K562 (cell line): ENCODE measurements at regions not wholly inside any gene's neighbourhood (a gene's known extent, or its start where the extent isn't known, plus 50 kb on each side); places are given as distances from the start of the nearest gene placed in this dataset.

Experiments used
- ATAC-seq: fragments of 200-7000 bp; cut with Tn5 transposase; 3 replicates; pipeline ENCODE4 v1.9.1; 2020; ENCODE audit warnings: moderate library complexity
- BruUV-seq: library from RNA; stranded (reverse); fragments of 400-500 nt; replicated peaks from 2 replicates; lab custom pipeline; 2021; lab: Mats Ljungman, UMichigan
- CTCF ChIA-PET: fragments of 300-600 bp; formaldehyde crosslinking; extraction: SDS; loops from one replicate; lab custom pipeline; 2021; ENCODE audit warnings: low intra/inter-chr PET ratio; lab: Yijun Ruan, JAX
- POLR2A ChIA-PET: fragments of 300-600, 350-650 bp; sonication (Branson Sonifier 250); formaldehyde crosslinking; extraction: SDS; loops from one replicate; lab custom pipeline; 2021; ENCODE audit warnings: antibody characterized with exemption, inconsistent platforms; lab: Yijun Ruan, JAX
- DNase-seq, 4 experiments: peaks; one replicate each; pipeline versions ENCODE4 v3.0.0 to v3.0.0-alpha.2; 2011 to 2018; ENCODE audit warnings: low spot score in 3 of 4, mixed read lengths in 3 of 4; ENCODE audit errors: extremely low read depth in 1 of 4
- FAIRE-seq: peaks from 2 replicates; lab custom pipeline; 2011; peaks lifted over from hg19 to GRCh38; lab: Jason Lieb, UNC
- H2AFZ ChIP-seq: 2 replicates; pipeline ENCODE4 v1.6.0; 2011; ENCODE audit warnings: low read depth, low read length, control low read depth, inconsistent platforms
- H3K27ac ChIP-seq: fragments of 200-600 bp; 3 replicates; pipeline ENCODE4 v1.8.0; 2011; ENCODE audit warnings: low read depth, mild to moderate bottlenecking, control low read depth, inconsistent platforms, low read length, moderate library complexity, mixed read lengths; ENCODE audit errors: extremely low read depth
- H3K27me3 ChIP-seq, 2 experiments: fragments of 300-600 bp in 1 of 2; 2 replicates in 1 of 2; 3 replicates in 1 of 2; pipeline versions ENCODE4 v1.6.0 to v1.8.0; 2011; ENCODE audit warnings: inconsistent platforms in 2 of 2, low read length in 2 of 2, mild to moderate bottlenecking in 1 of 2, mixed read lengths in 1 of 2, moderate library complexity in 1 of 2; ENCODE audit not compliant: control insufficient read depth in 2 of 2, insufficient read depth in 2 of 2
- H3K36me3 ChIP-seq: fragments of 300-600 bp; 3 replicates; pipeline ENCODE4 v1.8.0; 2011; ENCODE audit warnings: mild to moderate bottlenecking, low read length, inconsistent platforms; ENCODE audit not compliant: control insufficient read depth, insufficient read depth
- H3K4me1 ChIP-seq, 2 experiments: fragments of 200-600 bp in 1 of 2; replicated peaks in 1 of 2; 2 replicates in 1 of 2; 3 replicates in 1 of 2; pipeline versions ENCODE4 v1.5.1 to v1.8.0; 2011; ENCODE audit warnings: inconsistent platforms in 2 of 2, low read length in 2 of 2, mild to moderate bottlenecking in 1 of 2, mixed read lengths in 1 of 2, moderate library complexity in 1 of 2; ENCODE audit not compliant: control insufficient read depth in 2 of 2, insufficient read depth in 2 of 2
- H3K4me2 ChIP-seq: 2 replicates; pipeline ENCODE4 v1.6.1; 2011; ENCODE audit warnings: low read length, control low read depth, inconsistent platforms, mixed read lengths; ENCODE audit not compliant: insufficient read depth
- H3K4me3 ChIP-seq: fragments of 200-600 bp; sonication (generic), shearing (Covaris generic); 2 replicates; pipeline ENCODE4 v1.5.1; 2016; ENCODE audit warnings: control low read depth, inconsistent platforms
- H3K79me2 ChIP-seq: fragments of 200-600 bp; 3 replicates; pipeline ENCODE4 v1.8.0; 2011; ENCODE audit warnings: low read length, inconsistent platforms; ENCODE audit not compliant: control insufficient read depth, insufficient read depth
- H3K9ac ChIP-seq, 2 experiments: 2 replicates each; pipeline versions ENCODE4 v1.6.0 to v1.6.1; 2011; ENCODE audit warnings: low read depth in 2 of 2, low read length in 2 of 2, control low read depth in 1 of 2, inconsistent platforms in 1 of 2, mild to moderate bottlenecking in 1 of 2, mixed read lengths in 1 of 2; ENCODE audit not compliant: insufficient read depth in 1 of 2
- H3K9me1 ChIP-seq: one replicate; pipeline ENCODE4 v1.6.0; 2011; ENCODE audit warnings: inconsistent platforms, mild to moderate bottlenecking, low read length, moderate library complexity; ENCODE audit not compliant: control insufficient read depth, insufficient read depth
- H3K9me3 ChIP-seq: replicated peaks from 2 replicates; pipeline ENCODE4 v1.5.1; 2011; ENCODE audit warnings: low read depth, low read length, inconsistent platforms; ENCODE audit not compliant: control insufficient read depth, insufficient read depth
- H4K20me1 ChIP-seq: replicated peaks from 2 replicates; pipeline ENCODE4 v1.6.1; 2011; ENCODE audit warnings: low read length, inconsistent platforms, mixed read lengths; ENCODE audit not compliant: control insufficient read depth, insufficient read depth
- BDP1 ChIP-seq: IDR thresholded peaks from 3 replicates; pipeline ENCODE4 v1.6.1; 2011; ENCODE audit not compliant: insufficient read length, insufficient read depth
- ETS2 ChIP-seq: IDR thresholded peaks from 2 replicates; pipeline ENCODE4 v1.6.1; 2016; ENCODE audit warnings: borderline replicate concordance, missing genetic modification characterization, mild to moderate bottlenecking, moderate library complexity, missing compliant biosample characterization; ENCODE audit not compliant: poor library complexity, severe bottlenecking
- ETV1 ChIP-seq: fragments of 450-650 bp; conservative IDR thresholded peaks from 2 replicates; pipeline ENCODE4 v1.6.1; 2016; ENCODE audit warnings: missing genetic modification characterization, control low read depth, low read depth, missing compliant biosample characterization
- EZH2 ChIP-seq: IDR thresholded peaks from 2 replicates; pipeline ENCODE4 v1.6.1; 2012; ENCODE audit warnings: low read depth, mild to moderate bottlenecking, inconsistent platforms, low read length, borderline replicate concordance
- RBM25 ChIP-seq: fragments of 200-400 bp; formaldehyde crosslinking; IDR thresholded peaks from 2 replicates; pipeline ENCODE4 v1.6.1; 2018; ENCODE audit warnings: low read length, low read depth, moderate library complexity; ENCODE audit not compliant: severe bottlenecking
- SMAD1 ChIP-seq: fragments of 150-350 bp; IDR thresholded peaks from 2 replicates; pipeline ENCODE4 v1.6.1; 2014; ENCODE audit warnings: low read length, low read depth; ENCODE audit not compliant: partially characterized antibody
- SMARCC2 ChIP-seq: fragments of 450-650 bp; IDR thresholded peaks from 2 replicates; pipeline ENCODE4 v1.6.1; 2017; ENCODE audit warnings: antibody characterized with exemption, moderate library complexity, mild to moderate bottlenecking, low read depth
- SMARCE1 ChIP-seq: fragments of 450-650 bp; IDR thresholded peaks from 2 replicates; pipeline ENCODE4 v1.7.1; 2016; ENCODE audit warnings: mild to moderate bottlenecking
- SMC3 ChIP-seq: conservative IDR thresholded peaks from 2 replicates; pipeline ENCODE4 v1.6.1; 2011; ENCODE audit warnings: low read depth, low read length, improper control_type of control experiment; ENCODE audit not compliant: insufficient read depth
- SP2 ChIP-seq: IDR thresholded peaks from 2 replicates; pipeline ENCODE4 v1.6.1; 2011; ENCODE audit warnings: mild to moderate bottlenecking, low read depth, low read length, moderate library complexity; ENCODE audit not compliant: poor library complexity, severe bottlenecking; ENCODE audit errors: extremely low read depth
- SRSF3 ChIP-seq: fragments of 200-400 bp; formaldehyde crosslinking; IDR thresholded peaks from 2 replicates; pipeline ENCODE4 v1.6.1; 2016; ENCODE audit warnings: mild to moderate bottlenecking, low read length, moderate library complexity; ENCODE audit not compliant: insufficient read depth
- ZNF717 ChIP-seq: fragments of 250-450 bp; sonication (Bioruptor Pico); IDR thresholded peaks from 2 replicates; pipeline ENCODE4 v1.5.0; 2021
- WGBS: fragments of 100-300 bp; shearing (Covaris generic); methylation state at CpG from one replicate; pipeline ENCODE4 v1.1.6; 2016; ENCODE audit warnings: low coverage, mixed read lengths; ENCODE audit not compliant: insufficient coverage; ENCODE audit errors: missing lambda C conversion rate; 5-methylcytosine and 5-hydroxymethylcytosine counted together
- in situ Hi-C: fragments of 300-500 bp; cut with MboI; formaldehyde crosslinking; loops from 4 replicates; pipeline ENCODE4 v1.15.0; 2018; ENCODE audit warnings: inconsistent platforms, mixed read lengths
- intact Hi-C: fragments of 100-400 bp; cut with micrococcal nuclease; formaldehyde crosslinking; loops from 2 replicates; pipeline ENCODE4 v1.14.2; 2022
- TF ChIP-seq, protein P1 (sequence below): sonication (generic); formaldehyde crosslinking; IDR thresholded peaks from 2 replicates; pipeline ENCODE4 v1.8.1; 2023; ENCODE audit warnings: mild to moderate bottlenecking, missing genetic modification reagents, moderate library complexity
- TF ChIP-seq, protein P2 (sequence below), 2 experiments: fragments of 450-650 bp; IDR thresholded peaks; 2 replicates each; pipeline ENCODE4 v1.6.1; 2016; ENCODE audit warnings: mild to moderate bottlenecking in 2 of 2, borderline replicate concordance in 1 of 2, low read depth in 1 of 2, moderate library complexity in 1 of 2

DNA sequence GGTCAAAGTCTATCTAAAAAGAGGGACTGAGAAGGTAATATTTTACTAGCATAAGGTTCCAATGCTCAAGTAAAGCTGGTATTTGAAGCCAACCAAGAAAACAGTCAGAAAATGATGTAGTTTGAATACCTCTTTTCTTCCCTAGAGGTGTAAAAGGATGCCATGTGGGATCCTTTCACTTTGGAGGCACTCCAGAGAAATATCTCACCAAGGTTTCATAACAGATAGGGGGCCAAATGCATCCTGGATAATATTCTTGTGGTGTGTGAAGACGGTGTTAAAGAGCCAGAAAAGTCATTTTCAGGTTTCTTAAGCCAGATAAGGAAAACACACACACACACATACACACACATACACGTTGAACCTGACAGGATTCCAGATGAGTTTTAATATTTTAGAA, 136.1 kb upstream of the PRKD1 start:
- Histone ChIP-seq H3K9me3 (no peaks in the 10 kb centered on the region), H4K20me1 (no peaks in the 10 kb centered on the region), H3K79me2 (no peaks in the 10 kb centered on the region), H3K27ac (no peak overlapping the region), H2AFZ (no peak overlapping the region), H3K36me3 (no peaks in the 10 kb centered on the region), H3K4me2 (no peak overlapping the region), H3K4me3 (no peak overlapping the region), H3K9ac (no peak overlapping the region), H3K9me1 (no peaks in the 10 kb centered on the region), H3K4me1 (no peaks in the 10 kb centered on the region), H3K27me3 (no peaks in the 10 kb centered on the region)
- no peak for DNase-seq
- POLR2A ChIA-PET = no interaction called here
- no TSS peak for BruUV-seq
- CTCF ChIA-PET = no interaction called here
- intact Hi-C loops = no loop called here
- no peak for ATAC-seq
- in situ Hi-C loops = no loop called here
- no peak for FAIRE-seq
- WGBS = 0% methylated on average over 2 of the region's 2 CpGs
- no peak for TF ChIP-seq ETS2 (tag)
- TF ChIP-seq SMAD1 = no peak
- no peak for TF ChIP-seq SMARCC2
- no peak for TF ChIP-seq SMARCE1
- no peak for TF ChIP-seq EZH2
- no peak for TF ChIP-seq BDP1
- TF ChIP-seq, protein P1, sequence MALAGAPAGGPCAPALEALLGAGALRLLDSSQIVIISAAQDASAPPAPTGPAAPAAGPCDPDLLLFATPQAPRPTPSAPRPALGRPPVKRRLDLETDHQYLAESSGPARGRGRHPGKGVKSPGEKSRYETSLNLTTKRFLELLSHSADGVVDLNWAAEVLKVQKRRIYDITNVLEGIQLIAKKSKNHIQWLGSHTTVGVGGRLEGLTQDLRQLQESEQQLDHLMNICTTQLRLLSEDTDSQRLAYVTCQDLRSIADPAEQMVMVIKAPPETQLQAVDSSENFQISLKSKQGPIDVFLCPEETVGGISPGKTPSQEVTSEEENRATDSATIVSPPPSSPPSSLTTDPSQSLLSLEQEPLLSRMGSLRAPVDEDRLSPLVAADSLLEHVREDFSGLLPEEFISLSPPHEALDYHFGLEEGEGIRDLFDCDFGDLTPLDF (CRISPR knock-in tag) = no peak
- TF ChIP-seq ETV1 = no peak
- no peak for TF ChIP-seq ZNF717
- TF ChIP-seq SP2 = no peak
- TF ChIP-seq, protein P2, sequence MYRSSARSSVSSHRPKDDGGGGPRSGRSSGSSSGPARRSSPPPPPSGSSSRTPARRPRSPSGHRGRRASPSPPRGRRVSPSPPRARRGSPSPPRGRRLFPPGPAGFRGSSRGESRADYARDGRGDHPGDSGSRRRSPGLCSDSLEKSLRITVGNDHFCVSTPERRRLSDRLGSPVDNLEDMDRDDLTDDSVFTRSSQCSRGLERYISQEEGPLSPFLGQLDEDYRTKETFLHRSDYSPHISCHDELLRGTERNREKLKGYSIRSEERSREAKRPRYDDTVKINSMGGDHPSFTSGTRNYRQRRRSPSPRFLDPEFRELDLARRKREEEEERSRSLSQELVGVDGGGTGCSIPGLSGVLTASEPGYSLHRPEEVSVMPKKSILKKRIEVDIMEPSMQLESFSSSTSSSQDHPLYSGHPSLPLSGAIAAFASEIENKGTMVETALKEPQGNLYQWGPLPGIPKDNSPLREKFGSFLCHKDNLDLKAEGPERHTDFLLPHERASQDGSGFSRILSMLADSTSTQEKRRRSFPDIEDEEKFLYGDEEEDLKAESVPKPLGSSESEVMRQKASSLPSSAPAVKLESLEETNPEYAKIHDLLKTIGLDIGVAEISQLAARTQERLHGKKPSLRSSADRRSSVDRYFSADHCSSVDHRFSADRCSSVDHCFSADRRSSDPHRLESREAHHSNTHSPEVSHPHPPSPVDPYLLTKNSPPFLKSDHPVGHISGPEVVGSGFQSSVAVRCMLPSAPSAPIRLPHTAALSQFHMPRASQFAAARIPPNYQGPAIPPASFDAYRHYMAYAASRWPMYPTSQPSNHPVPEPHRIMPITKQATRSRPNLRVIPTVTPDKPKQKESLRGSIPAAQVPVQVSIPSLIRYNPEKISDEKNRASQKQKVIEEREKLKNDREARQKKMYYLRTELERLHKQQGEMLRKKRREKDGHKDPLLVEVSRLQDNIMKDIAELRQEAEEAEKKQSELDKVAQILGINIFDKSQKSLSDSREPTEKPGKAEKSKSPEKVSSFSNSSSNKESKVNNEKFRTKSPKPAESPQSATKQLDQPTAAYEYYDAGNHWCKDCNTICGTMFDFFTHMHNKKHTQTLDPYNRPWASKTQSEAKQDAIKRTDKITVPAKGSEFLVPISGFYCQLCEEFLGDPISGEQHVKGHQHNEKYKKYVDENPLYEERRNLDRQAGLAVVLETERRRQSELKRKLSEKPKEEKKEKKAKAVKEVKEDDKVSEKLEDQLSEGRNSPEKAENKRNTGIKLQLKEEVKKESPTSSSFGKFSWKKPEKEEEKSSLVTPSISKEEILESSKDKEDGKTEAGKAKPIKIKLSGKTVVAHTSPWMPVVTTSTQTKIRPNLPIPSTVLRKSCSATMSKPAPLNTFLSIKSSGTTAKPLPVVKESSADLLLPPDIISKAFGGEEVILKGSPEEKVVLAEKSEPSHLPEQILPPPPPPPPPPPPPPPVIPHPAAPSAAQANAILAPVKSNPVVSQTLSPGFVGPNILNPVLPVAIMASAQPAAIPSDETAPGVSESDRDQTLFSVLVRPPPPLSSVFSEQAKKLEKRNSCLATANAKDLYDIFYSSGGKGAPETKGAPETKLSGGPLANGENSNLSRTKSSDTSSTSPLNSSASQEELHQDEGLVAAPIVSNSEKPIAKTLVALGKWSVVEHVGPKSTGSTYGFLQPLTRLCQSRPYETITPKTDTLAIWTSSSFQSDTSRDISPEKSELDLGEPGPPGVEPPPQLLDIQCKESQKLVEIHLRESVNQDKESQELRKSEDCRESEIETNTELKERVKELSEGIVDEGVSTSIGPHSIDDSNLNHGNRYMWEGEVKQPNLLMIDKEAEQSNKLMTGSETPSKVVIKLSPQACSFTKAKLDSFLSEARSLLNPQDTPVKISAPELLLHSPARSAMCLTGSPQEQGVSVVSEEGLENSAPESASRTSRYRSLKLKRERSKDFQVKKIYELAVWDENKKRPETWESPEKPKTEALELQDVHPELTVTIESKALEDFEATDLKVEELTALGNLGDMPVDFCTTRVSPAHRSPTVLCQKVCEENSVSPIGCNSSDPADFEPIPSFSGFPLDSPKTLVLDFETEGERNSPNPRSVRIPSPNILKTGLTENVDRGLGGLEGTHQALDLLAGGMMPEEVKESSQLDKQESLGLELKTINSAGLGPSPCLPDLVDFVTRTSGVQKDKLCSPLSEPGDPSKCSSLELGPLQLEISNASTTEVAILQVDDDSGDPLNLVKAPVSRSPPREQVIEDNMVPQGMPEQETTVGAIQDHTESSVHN (IDR thresholded peaks at IDR 0.05; ENCODE audit: borderline replicate concordance in 1 of 2, low read depth in 1 of 2) = no peak
- no peak for TF ChIP-seq SMC3
- TF ChIP-seq RBM25 = no peak
- TF ChIP-seq SRSF3 = no peak
